Panc1 (cell line): ENCODE measurements at regions not wholly inside any gene's neighbourhood (a gene's known extent, or its start where the extent isn't known, plus 50 kb on each side); places are given as distances from the start of the nearest gene placed in this dataset.

Experiments used
- CTCF ChIP-seq: fragments of 450-650 bp; IDR thresholded peaks from 2 replicates; pipeline ENCODE4 v1.5.1; 2017; ENCODE audit warnings: mild to moderate bottlenecking
- POLR2AphosphoS5 ChIP-seq: IDR thresholded peaks from 2 replicates; pipeline ENCODE4 v1.6.1; 2012; ENCODE audit warnings: mild to moderate bottlenecking, low read depth, low read length, moderate library complexity
- REST ChIP-seq, 2 experiments: IDR thresholded peaks; 2 replicates each; pipeline ENCODE4 v1.6.1; 2011 to 2012; ENCODE audit warnings: low read depth in 2 of 2, control low read depth in 1 of 2, low read length in 1 of 2, mild to moderate bottlenecking in 1 of 2, moderate library complexity in 1 of 2; ENCODE audit not compliant: insufficient read depth in 1 of 2
- SIN3A ChIP-seq: IDR thresholded peaks from 2 replicates; pipeline ENCODE4 v1.6.1; 2012; ENCODE audit warnings: low read depth, mild to moderate bottlenecking, low read length, moderate library complexity, borderline replicate concordance; ENCODE audit not compliant: insufficient read depth

DNA sequence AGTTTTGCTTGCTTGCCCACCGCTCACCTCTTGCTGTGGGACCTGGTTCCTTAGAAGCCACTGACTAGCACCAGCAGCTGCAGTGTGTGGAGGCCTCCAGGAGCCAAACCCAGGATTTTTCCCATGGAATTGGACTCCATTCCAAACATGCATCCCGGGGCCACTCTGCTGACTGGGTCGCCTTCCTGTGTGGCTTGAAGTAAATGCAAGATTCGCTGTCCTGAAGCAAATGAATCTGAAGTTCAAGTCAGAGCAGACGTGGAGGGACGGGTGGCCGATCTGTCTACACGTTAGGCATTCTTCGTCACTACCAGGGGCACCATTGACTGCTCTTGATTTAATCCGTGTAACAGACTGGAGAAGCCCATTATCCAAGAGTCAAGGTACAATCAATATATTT is 109.0 kb downstream of the SHOX start:
- TF ChIP-seq CTCF (no peak), REST (IDR thresholded peaks at IDR 0.05; ENCODE audit: insufficient read depth in 1 of 2, low read depth in 2 of 2, low read length in 1 of 2) (no peak), POLR2AphosphoS5 (no peak), SIN3A (no peak)
